ENCODE measurements at regions not wholly inside any gene's neighbourhood (a gene's known extent, or its start where the extent isn't known, plus 50 kb on each side); places are given as distances from the start of the nearest gene placed in this dataset.

- POLR2A ChIA-PET: no interaction called here
- H3K4me1 Mint-ChIP-seq: peaks cover 24% of the 10 kb centered on the region
- H3K36me3 Mint-ChIP-seq (ENCODE audit: low read depth): no peaks in the 10 kb centered on the region
- no peak overlapping the region for H3K27ac Mint-ChIP-seq
- DNase-seq (no peak), ATAC-seq (ENCODE audit: low read depth) (no peak)
- intact Hi-C loops (cut with micrococcal nuclease): loop anchor here (2.0 to 5.0 kb wide), 3 partner anchors 109 to 318 kb away; no protein-coding TSS in a partner anchor
- no peaks in the 10 kb centered on the region for H3K9me3 Mint-ChIP-seq
- no peak overlapping the region for H3K4me3 Mint-ChIP-seq
- no peak for TF ChIP-seq CTCF (IDR thresholded peaks at IDR 0.05)
- no peaks in the 10 kb centered on the region for H3K27me3 Mint-ChIP-seq
- CTCF ChIA-PET: no interaction called here
Measured at GRCh38 chr12:67759829-67760228, 111.3 kb downstream of the DYRK2 start.

GRCh38 chr12:67760586-67761275 lies 112.2 kb downstream of the DYRK2 start:
- H3K4me3 Mint-ChIP-seq: no peak overlapping the region
- intact Hi-C loops (cut with micrococcal nuclease): no loop called here
- CTCF ChIA-PET: no interaction called here
- H3K27ac Mint-ChIP-seq: no peak overlapping the region
- no peaks in the 10 kb centered on the region for H3K27me3 Mint-ChIP-seq
- no peak for TF ChIP-seq CTCF (IDR thresholded peaks at IDR 0.05)
- no peaks in the 10 kb centered on the region for H3K9me3 Mint-ChIP-seq
- H3K36me3 Mint-ChIP-seq (ENCODE audit: low read depth): no peaks in the 10 kb centered on the region
- POLR2A ChIA-PET: no interaction called here
- ATAC-seq (ENCODE audit: low read depth): no peak
- peaks cover 15% of the 10 kb centered on the region for H3K4me1 Mint-ChIP-seq
- DNase-seq: no peak

- no peak for TF ChIP-seq CTCF (IDR thresholded peaks at IDR 0.05)
- Mint-ChIP-seq H3K9me3 (no peaks in the 10 kb centered on the region), H3K36me3 (ENCODE audit: low read depth) (no peaks in the 10 kb centered on the region), H3K4me3 (no peak overlapping the region), H3K27ac (no peak overlapping the region), H3K27me3 (no peaks in the 10 kb centered on the region), H3K4me1 (peaks cover 14% of the 10 kb centered on the region)
- DNase-seq (no peak), ATAC-seq (ENCODE audit: low read depth) (no peak)
- intact Hi-C loops (cut with micrococcal nuclease): no loop called here
- CTCF ChIA-PET: no interaction called here
- POLR2A ChIA-PET: no interaction called here
Measured at GRCh38 chr12:67761566-67761965, 113.0 kb downstream of the DYRK2 start.

- ATAC-seq (ENCODE audit: low read depth) (no peak), DNase-seq (no peak)
- Mint-ChIP-seq H3K9me3 (no peaks in the 10 kb centered on the region), H3K27me3 (peaks cover under 1% of the 10 kb centered on the region), H3K4me1 (peaks cover 3% of the 10 kb centered on the region), H3K4me3 (no peak overlapping the region), H3K36me3 (ENCODE audit: low read depth) (no peaks in the 10 kb centered on the region), H3K27ac (no peak overlapping the region)
- no peak for TF ChIP-seq CTCF (IDR thresholded peaks at IDR 0.05)
- ChIA-PET CTCF (no interaction called here), POLR2A (no interaction called here)
- intact Hi-C loops (cut with micrococcal nuclease): no loop called here
Measured at GRCh38 chr12:67764055-67764454, 115.5 kb downstream of the DYRK2 start.

GRCh38 chr12:67764946-67765619 lies 116.5 kb downstream of the DYRK2 start:
- POLR2A ChIA-PET: no interaction called here
- Mint-ChIP-seq H3K27ac (no peak overlapping the region), H3K4me1 (no peaks in the 10 kb centered on the region), H3K36me3 (ENCODE audit: low read depth) (no peaks in the 10 kb centered on the region), H3K27me3 (peaks cover 1% of the 10 kb centered on the region), H3K9me3 (no peaks in the 10 kb centered on the region), H3K4me3 (no peak overlapping the region)
- ATAC-seq (ENCODE audit: low read depth): no peak
- DNase-seq: no peak
- intact Hi-C loops (cut with micrococcal nuclease): no loop called here
- CTCF ChIA-PET: no interaction called here
- TF ChIP-seq CTCF (IDR thresholded peaks at IDR 0.05): no peak

Data from activated B cell treated with CpG ODN at 0.5 μM for 24 hours (primary cell).